GM23338 (cell line): ENCODE measurements at regions not wholly inside any gene's neighbourhood (a gene's known extent, or its start where the extent isn't known, plus 50 kb on each side); places are given as distances from the start of the nearest gene placed in this dataset.

Experiments
- ATAC-seq: fragments of 200-7000 bp; cut with Tn5 transposase; 3 replicates; pipeline ENCODE4 v1.9.1; 2020
- DNase-seq: peaks from one replicate; pipeline ENCODE4 v3.0.0-alpha.2; 2015; ENCODE audit warnings: low spot score
- H2AFZ ChIP-seq: fragments of 200-600 bp; sonication (generic); 2 replicates; pipeline ENCODE4 v1.8.0; 2016; ENCODE audit warnings: antibody characterized with exemption, mild to moderate bottlenecking, moderate library complexity
- H3F3A ChIP-seq: fragments of 200-600 bp; sonication (generic); replicated peaks from 2 replicates; pipeline ENCODE4 v1.8.0; 2017; ENCODE audit warnings: antibody characterized with exemption, mixed run types, low read depth
- H3K27ac ChIP-seq: fragments of 200-600 bp; sonication (generic); 2 replicates; pipeline ENCODE4 v1.6.1; 2016; ENCODE audit warnings: low read depth
- H3K27me3 ChIP-seq: fragments of 200-600 bp; sonication (generic); 2 replicates; pipeline ENCODE4 v1.8.0; 2016; ENCODE audit warnings: mild to moderate bottlenecking, mixed run types, moderate library complexity; ENCODE audit not compliant: insufficient read depth
- H3K36me3 ChIP-seq: fragments of 200-600 bp; sonication (generic); 2 replicates; pipeline ENCODE4 v1.8.0; 2016; ENCODE audit warnings: mild to moderate bottlenecking; ENCODE audit not compliant: insufficient read depth
- H3K4me1 ChIP-seq: fragments of 200-600 bp; sonication (generic); 2 replicates; pipeline ENCODE4 v1.8.0; 2016; ENCODE audit warnings: mild to moderate bottlenecking, moderate library complexity; ENCODE audit not compliant: insufficient read depth
- H3K4me2 ChIP-seq: fragments of 200-600 bp; sonication (generic); 2 replicates; pipeline ENCODE4 v1.7.1; 2017; ENCODE audit warnings: mixed run types
- H3K4me3 ChIP-seq: fragments of 200-600 bp; sonication (generic); 2 replicates; pipeline ENCODE4 v1.6.1; 2016; ENCODE audit warnings: mixed run types
- H3K79me2 ChIP-seq: fragments of 200-600 bp; sonication (generic); replicated peaks from 2 replicates; pipeline ENCODE4 v1.8.0; 2017; ENCODE audit warnings: mild to moderate bottlenecking; ENCODE audit not compliant: insufficient read depth
- H3K9me2 ChIP-seq: fragments of 200-600 bp; sonication (generic); 2 replicates; pipeline ENCODE4 v1.8.0; 2017; ENCODE audit not compliant: insufficient read depth
- H4K20me1 ChIP-seq: fragments of 200-600 bp; sonication (generic); replicated peaks from 2 replicates; pipeline ENCODE4 v1.8.0; 2017; ENCODE audit warnings: mild to moderate bottlenecking; ENCODE audit not compliant: insufficient read depth
- H3K27ac Mint-ChIP-seq: 2 replicates; pipeline ENCODE4 v1.8.0; 2020; ENCODE audit warnings: inconsistent platforms, mild to moderate bottlenecking, moderate library complexity, mixed read lengths
- H3K27me3 Mint-ChIP-seq: 3 replicates; pipeline ENCODE4 v1.8.0; 2022; ENCODE audit warnings: low read depth, mild to moderate bottlenecking, moderate library complexity, mixed read lengths, inconsistent platforms; ENCODE audit not compliant: insufficient read depth, poor library complexity
- H3K36me3 Mint-ChIP-seq: 3 replicates; pipeline ENCODE4 v1.8.0; 2021; ENCODE audit warnings: low read depth, mild to moderate bottlenecking, inconsistent platforms, moderate library complexity, mixed read lengths
- H3K4me1 Mint-ChIP-seq: 3 replicates; pipeline ENCODE4 v1.8.0; 2020; ENCODE audit warnings: mild to moderate bottlenecking, inconsistent platforms, mixed read lengths
- H3K4me3 Mint-ChIP-seq: 3 replicates; pipeline ENCODE4 v1.8.0; 2021; ENCODE audit warnings: moderate library complexity, mild to moderate bottlenecking, inconsistent platforms, mixed read lengths
- H3K9me3 Mint-ChIP-seq: 3 replicates; pipeline ENCODE4 v1.8.0; 2020; ENCODE audit warnings: moderate library complexity, mild to moderate bottlenecking, inconsistent platforms, mixed read lengths
- CREB1 ChIP-seq: fragments of 250-450 bp; sonication (Bioruptor Pico); IDR thresholded peaks from 2 replicates; pipeline ENCODE4 v1.5.0; 2020; ENCODE audit warnings: low read depth, mild to moderate bottlenecking, moderate library complexity
- EZH2 ChIP-seq: fragments of 200-600 bp; sonication (generic); IDR thresholded peaks from one replicate; pipeline ENCODE4 v1.8.0; 2017; ENCODE audit warnings: antibody characterized with exemption, mild to moderate bottlenecking, low read depth; ENCODE audit not compliant: unreplicated experiment
- EZH2phosphoT487 ChIP-seq: fragments of 200-600 bp; sonication (generic); IDR thresholded peaks from one replicate; pipeline ENCODE4 v1.8.1; 2018; ENCODE audit warnings: antibody characterized with exemption; ENCODE audit not compliant: unreplicated experiment
- JUNB ChIP-seq: IDR thresholded peaks from one replicate; pipeline ENCODE4 v1.6.1; 2016; ENCODE audit warnings: antibody characterized with exemption; ENCODE audit not compliant: unreplicated experiment
- NANOG ChIP-seq: IDR thresholded peaks from 2 replicates; pipeline ENCODE4 v1.6.1; 2016; ENCODE audit warnings: antibody characterized with exemption, borderline replicate concordance
- STAT1 ChIP-seq: IDR thresholded peaks from one replicate; pipeline ENCODE4 v1.6.1; 2016; ENCODE audit warnings: antibody characterized with exemption; ENCODE audit not compliant: unreplicated experiment
- ZNF114 ChIP-seq: fragments of 250-450 bp; sonication (Bioruptor Pico); IDR thresholded peaks from 2 replicates; pipeline ENCODE4 v1.5.0; 2020; ENCODE audit warnings: mild to moderate bottlenecking, moderate library complexity
- TF ChIP-seq, protein P1 (sequence below), 2 experiments: fragments of 200-600 bp in 1 of 2; sonication (generic) in 1 of 2; conservative IDR thresholded peaks; 2 replicates each; pipeline versions ENCODE4 v1.5.1 to v1.6.1; 2016 to 2017; ENCODE audit warnings: antibody characterized with exemption in 2 of 2, low read depth in 2 of 2, mild to moderate bottlenecking in 2 of 2, moderate library complexity in 1 of 2
- TF ChIP-seq, protein P2 (sequence below): fragments of 250-450 bp; sonication (Bioruptor Pico); IDR thresholded peaks from 2 replicates; pipeline ENCODE4 v1.5.0; 2020; ENCODE audit warnings: mild to moderate bottlenecking, moderate library complexity

DNA sequence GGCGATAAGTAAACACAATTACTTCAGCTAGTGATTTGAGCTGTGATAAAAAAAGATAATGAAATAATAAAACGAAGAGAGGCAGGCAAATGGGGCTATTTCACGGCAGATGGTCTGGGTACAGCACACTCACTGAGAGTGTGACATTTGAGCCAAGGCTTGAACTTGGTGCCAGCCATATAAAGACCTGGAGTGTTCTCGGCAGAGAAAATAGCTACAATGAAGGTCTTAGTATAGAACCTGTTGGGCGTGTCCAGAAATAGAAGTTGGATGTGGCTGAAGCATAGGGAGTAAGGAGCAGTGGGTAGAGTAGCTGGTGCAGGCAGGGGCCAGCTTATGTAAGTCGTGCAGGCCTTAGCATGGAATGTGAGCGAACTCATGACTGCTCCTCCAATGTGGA lies 660.3 kb upstream of the WWC1 start:
- H3F3A ChIP-seq: no peaks in the 10 kb centered on the region
- H3K4me2 ChIP-seq: no peak overlapping the region
- no peaks in the 10 kb centered on the region for H3K9me3 Mint-ChIP-seq
- no peaks in the 10 kb centered on the region for H3K4me1 ChIP-seq
- no peaks in the 10 kb centered on the region for H3K36me3 Mint-ChIP-seq
- TF ChIP-seq EZH2phosphoT487 (no peak), CREB1 (CRISPR knock-in tag) (no peak), EZH2 (no peak), NANOG (no peak), JUNB (no peak), ZNF114 (CRISPR knock-in tag) (no peak), STAT1 (no peak)
- TF ChIP-seq, protein P1, sequence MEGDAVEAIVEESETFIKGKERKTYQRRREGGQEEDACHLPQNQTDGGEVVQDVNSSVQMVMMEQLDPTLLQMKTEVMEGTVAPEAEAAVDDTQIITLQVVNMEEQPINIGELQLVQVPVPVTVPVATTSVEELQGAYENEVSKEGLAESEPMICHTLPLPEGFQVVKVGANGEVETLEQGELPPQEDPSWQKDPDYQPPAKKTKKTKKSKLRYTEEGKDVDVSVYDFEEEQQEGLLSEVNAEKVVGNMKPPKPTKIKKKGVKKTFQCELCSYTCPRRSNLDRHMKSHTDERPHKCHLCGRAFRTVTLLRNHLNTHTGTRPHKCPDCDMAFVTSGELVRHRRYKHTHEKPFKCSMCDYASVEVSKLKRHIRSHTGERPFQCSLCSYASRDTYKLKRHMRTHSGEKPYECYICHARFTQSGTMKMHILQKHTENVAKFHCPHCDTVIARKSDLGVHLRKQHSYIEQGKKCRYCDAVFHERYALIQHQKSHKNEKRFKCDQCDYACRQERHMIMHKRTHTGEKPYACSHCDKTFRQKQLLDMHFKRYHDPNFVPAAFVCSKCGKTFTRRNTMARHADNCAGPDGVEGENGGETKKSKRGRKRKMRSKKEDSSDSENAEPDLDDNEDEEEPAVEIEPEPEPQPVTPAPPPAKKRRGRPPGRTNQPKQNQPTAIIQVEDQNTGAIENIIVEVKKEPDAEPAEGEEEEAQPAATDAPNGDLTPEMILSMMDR (conservative IDR thresholded peaks at IDR 0.05; ENCODE audit: low read depth in 2 of 2): no peak
- TF ChIP-seq, protein P2, sequence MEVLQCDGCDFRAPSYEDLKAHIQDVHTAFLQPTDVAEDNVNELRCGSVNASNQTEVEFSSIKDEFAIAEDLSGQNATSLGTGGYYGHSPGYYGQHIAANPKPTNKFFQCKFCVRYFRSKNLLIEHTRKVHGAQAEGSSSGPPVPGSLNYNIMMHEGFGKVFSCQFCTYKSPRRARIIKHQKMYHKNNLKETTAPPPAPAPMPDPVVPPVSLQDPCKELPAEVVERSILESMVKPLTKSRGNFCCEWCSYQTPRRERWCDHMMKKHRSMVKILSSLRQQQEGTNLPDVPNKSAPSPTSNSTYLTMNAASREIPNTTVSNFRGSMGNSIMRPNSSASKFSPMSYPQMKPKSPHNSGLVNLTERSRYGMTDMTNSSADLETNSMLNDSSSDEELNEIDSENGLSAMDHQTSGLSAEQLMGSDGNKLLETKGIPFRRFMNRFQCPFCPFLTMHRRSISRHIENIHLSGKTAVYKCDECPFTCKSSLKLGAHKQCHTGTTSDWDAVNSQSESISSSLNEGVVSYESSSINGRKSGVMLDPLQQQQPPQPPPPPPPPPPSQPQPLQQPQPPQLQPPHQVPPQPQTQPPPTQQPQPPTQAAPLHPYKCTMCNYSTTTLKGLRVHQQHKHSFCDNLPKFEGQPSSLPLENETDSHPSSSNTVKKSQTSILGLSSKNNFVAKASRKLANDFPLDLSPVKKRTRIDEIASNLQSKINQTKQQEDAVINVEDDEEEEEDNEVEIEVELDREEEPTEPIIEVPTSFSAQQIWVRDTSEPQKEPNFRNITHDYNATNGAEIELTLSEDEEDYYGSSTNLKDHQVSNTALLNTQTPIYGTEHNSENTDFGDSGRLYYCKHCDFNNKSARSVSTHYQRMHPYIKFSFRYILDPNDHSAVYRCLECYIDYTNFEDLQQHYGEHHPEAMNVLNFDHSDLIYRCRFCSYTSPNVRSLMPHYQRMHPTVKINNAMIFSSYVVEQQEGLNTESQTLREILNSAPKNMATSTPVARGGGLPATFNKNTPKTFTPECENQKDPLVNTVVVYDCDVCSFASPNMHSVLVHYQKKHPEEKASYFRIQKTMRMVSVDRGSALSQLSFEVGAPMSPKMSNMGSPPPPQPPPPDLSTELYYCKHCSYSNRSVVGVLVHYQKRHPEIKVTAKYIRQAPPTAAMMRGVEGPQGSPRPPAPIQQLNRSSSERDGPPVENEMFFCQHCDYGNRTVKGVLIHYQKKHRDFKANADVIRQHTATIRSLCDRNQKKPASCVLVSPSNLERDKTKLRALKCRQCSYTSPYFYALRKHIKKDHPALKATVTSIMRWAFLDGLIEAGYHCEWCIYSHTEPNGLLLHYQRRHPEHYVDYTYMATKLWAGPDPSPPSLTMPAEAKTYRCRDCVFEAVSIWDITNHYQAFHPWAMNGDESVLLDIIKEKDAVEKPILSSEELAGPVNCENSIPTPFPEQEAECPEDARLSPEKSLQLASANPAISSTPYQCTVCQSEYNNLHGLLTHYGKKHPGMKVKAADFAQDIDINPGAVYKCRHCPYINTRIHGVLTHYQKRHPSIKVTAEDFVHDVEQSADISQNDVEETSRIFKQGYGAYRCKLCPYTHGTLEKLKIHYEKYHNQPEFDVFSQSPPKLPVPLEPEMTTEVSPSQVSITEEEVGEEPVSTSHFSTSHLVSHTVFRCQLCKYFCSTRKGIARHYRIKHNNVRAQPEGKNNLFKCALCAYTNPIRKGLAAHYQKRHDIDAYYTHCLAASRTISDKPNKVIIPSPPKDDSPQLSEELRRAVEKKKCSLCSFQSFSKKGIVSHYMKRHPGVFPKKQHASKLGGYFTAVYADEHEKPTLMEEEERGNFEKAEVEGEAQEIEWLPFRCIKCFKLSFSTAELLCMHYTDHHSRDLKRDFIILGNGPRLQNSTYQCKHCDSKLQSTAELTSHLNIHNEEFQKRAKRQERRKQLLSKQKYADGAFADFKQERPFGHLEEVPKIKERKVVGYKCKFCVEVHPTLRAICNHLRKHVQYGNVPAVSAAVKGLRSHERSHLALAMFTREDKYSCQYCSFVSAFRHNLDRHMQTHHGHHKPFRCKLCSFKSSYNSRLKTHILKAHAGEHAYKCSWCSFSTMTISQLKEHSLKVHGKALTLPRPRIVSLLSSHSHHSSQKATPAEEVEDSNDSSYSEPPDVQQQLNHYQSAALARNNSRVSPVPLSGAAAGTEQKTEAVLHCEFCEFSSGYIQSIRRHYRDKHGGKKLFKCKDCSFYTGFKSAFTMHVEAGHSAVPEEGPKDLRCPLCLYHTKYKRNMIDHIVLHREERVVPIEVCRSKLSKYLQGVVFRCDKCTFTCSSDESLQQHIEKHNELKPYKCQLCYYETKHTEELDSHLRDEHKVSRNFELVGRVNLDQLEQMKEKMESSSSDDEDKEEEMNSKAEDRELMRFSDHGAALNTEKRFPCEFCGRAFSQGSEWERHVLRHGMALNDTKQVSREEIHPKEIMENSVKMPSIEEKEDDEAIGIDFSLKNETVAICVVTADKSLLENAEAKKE (CRISPR knock-in tag): no peak
- DNase-seq (no peak), ATAC-seq (no peak)
- peaks cover 9% of the 10 kb centered on the region for H3K4me1 Mint-ChIP-seq
- no peaks in the 10 kb centered on the region for H3K27me3 ChIP-seq
- 0 out of 2 replicates have a peak overlapping the region, but pooled peaks have one; percentile 26 for H3K27ac Mint-ChIP-seq
- H3K36me3 ChIP-seq: no peaks in the 10 kb centered on the region
- peaks cover 5% of the 10 kb centered on the region for H3K27me3 Mint-ChIP-seq
- H3K79me2 ChIP-seq: no peaks in the 10 kb centered on the region
- no peaks in the 10 kb centered on the region for H4K20me1 ChIP-seq
- no peak overlapping the region for H3K27ac ChIP-seq
- H3K9me2 ChIP-seq: no peaks in the 10 kb centered on the region
- no peak overlapping the region for H3K4me3 ChIP-seq
- no peak overlapping the region for H2AFZ ChIP-seq
- no peak overlapping the region for H3K4me3 Mint-ChIP-seq
